Testis (tissue), 2 donors: ENCODE measurements at regions not wholly inside any gene's neighbourhood (a gene's known extent, or its start where the extent isn't known, plus 50 kb on each side); places are given as distances from the start of the nearest gene placed in this dataset.

ENCODE experiments used
- DNase-seq: peaks from one replicate; pipeline ENCODE4 v3.0.0-alpha.2; 2019
- H3K27ac ChIP-seq, 2 donors: fragments of 200-600 bp; sonication (generic); one replicate each; pipeline ENCODE4 v1.5.1; 2019
- H3K27me3 ChIP-seq: fragments of 200-600 bp; sonication (generic); one replicate; pipeline ENCODE4 v1.5.1; 2019
- H3K36me3 ChIP-seq: fragments of 200-600 bp; sonication (generic); one replicate; pipeline ENCODE4 v1.5.1; 2017; ENCODE audit warnings: low read depth; ENCODE audit errors: missing control alignments
- H3K4me1 ChIP-seq: fragments of 200-600 bp; sonication (generic); one replicate; pipeline ENCODE4 v1.5.1; 2019
- H3K4me3 ChIP-seq, 2 donors: fragments of 200-600 bp; sonication (generic); one replicate each; pipeline ENCODE4 v1.5.1; 2017 to 2019
- H3K9me3 ChIP-seq: fragments of 200-600 bp; sonication (generic); one replicate; pipeline ENCODE4 v1.5.1; 2017
- POLR2A ChIP-seq: fragments of 450-650 bp; IDR thresholded peaks from one replicate; pipeline ENCODE4 v1.6.1; 2017; ENCODE audit warnings: antibody characterized with exemption, mild to moderate bottlenecking, moderate library complexity
- WGBS, 2 donors: methylation state at CpG; one replicate each; pipeline ENCODE4 v1.1.5; 2018; 5-methylcytosine and 5-hydroxymethylcytosine counted together
- intact Hi-C: fragments of 100-400 bp; cut with DNase I; formaldehyde crosslinking; loops from one replicate; pipeline ENCODE4 v1.15.1; 2023; ENCODE audit warnings: low total_unique reads
- TF ChIP-seq, protein P1 (sequence below), 3 experiments: fragments of 450-650 bp in 2 of 3; fragments of 200-600 bp in 1 of 3; sonication (generic) in 1 of 3; IDR thresholded peaks; one replicate each; pipeline ENCODE4 v1.5.1; 2016 to 2019; ENCODE audit warnings: antibody characterized with exemption in 3 of 3, mild to moderate bottlenecking in 2 of 3, moderate library complexity in 1 of 3

DNA sequence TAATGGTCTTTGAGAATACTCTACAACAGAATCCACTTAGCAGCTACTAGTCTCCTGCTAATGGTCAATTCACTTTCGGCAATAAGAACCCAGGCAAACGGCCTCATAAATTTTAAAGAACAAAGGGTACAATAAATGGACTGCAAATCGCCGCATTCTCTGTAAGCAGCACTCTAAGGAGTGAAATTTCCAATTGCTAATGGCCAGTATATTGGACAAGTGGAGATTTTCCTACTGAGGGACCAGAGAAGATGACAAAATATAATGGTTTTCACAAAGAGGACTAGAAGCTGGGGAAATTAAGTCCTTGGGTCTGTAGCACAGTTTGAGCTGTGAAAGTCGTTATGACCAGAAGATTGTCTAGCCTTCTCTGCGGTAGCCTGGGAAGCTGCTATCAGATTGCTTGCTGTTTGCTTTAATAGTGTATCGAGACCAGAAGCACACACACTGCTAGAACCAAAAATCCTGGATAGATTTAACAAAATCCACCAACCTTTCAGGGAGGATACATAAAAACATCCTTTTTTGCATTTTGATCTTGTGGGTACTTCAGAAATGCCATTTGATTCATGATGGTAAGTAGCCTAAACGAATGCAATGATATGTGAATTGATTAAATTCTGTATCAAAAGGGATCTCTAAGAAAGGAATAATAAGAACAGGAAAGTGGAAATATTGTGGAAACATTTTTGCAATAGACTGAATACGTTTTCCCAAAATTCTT is 53.6 kb upstream of the ATP8B1 start:
- no peak overlapping the region for H3K4me3 ChIP-seq
- no peaks in the 10 kb centered on the region for H3K27me3 ChIP-seq
- intact Hi-C loops, result no loop called here
- 74 to 75% methylated on average over 9 of the region's 9 CpGs for WGBS, 2 donors
- H3K27ac ChIP-seq, result no peak overlapping the region
- TF ChIP-seq, protein P1, sequence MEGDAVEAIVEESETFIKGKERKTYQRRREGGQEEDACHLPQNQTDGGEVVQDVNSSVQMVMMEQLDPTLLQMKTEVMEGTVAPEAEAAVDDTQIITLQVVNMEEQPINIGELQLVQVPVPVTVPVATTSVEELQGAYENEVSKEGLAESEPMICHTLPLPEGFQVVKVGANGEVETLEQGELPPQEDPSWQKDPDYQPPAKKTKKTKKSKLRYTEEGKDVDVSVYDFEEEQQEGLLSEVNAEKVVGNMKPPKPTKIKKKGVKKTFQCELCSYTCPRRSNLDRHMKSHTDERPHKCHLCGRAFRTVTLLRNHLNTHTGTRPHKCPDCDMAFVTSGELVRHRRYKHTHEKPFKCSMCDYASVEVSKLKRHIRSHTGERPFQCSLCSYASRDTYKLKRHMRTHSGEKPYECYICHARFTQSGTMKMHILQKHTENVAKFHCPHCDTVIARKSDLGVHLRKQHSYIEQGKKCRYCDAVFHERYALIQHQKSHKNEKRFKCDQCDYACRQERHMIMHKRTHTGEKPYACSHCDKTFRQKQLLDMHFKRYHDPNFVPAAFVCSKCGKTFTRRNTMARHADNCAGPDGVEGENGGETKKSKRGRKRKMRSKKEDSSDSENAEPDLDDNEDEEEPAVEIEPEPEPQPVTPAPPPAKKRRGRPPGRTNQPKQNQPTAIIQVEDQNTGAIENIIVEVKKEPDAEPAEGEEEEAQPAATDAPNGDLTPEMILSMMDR (IDR thresholded peaks at IDR 0.05), result no peak
- TF ChIP-seq POLR2A, result no peak
- no peaks in the 10 kb centered on the region for H3K4me1 ChIP-seq
- no peak for DNase-seq
- H3K9me3 ChIP-seq, result no peaks in the 10 kb centered on the region
- H3K36me3 ChIP-seq, result no peaks in the 10 kb centered on the region

DNA sequence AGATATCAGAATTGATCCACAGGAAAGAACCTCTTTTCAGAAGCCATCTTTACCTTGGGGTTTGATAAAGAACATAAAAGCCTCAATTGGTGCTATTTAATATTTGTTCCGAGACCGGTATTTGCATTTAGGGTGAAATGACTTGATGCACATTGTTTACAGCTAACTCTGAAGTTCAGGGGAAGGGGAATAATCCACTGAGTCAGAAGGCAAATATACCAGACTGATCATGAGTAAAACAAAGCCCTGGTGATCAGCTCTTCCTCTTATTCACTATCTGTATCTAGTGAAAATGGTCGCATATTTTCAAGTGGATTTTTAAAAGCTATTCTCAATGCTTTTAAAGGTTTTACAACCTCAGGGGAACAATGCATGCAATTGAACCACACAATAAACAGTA is 53.0 kb upstream of the ATP8B1 start:
- Histone ChIP-seq H3K36me3 (no peaks in the 10 kb centered on the region), H3K27me3 (no peaks in the 10 kb centered on the region), H3K9me3 (no peaks in the 10 kb centered on the region), H3K4me1 (no peaks in the 10 kb centered on the region), H3K4me3 (no peak overlapping the region), H3K27ac (no peak overlapping the region)
- no peak for DNase-seq
- TF ChIP-seq, protein P1 (IDR thresholded peaks at IDR 0.05), result no peak
- TF ChIP-seq POLR2A, result no peak
- 91 to 94% methylated on average over 3 of the region's 3 CpGs for WGBS, 2 donors
- intact Hi-C loops, result no loop called here

DNA sequence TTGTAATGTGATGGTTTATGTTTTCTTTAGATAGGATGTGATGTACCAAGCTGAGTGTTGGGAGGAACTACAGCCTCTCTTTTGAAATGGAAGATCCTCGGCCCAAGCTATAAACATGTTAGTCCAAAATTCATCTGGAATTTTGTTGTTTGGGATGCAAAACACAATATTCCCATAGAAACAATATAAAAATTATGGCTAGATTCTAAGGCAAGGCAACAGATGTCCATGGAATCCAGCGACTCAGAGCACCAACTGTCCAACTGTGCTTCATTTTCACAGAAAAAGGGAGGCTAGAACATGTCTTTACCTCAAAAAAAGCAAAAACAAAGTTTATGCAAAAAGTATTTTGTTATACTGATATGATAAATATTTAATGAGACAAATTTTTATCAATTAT is 52.4 kb upstream of the ATP8B1 start:
- 82 to 84% methylated on average over 2 of the region's 2 CpGs for WGBS, 2 donors

DNA sequence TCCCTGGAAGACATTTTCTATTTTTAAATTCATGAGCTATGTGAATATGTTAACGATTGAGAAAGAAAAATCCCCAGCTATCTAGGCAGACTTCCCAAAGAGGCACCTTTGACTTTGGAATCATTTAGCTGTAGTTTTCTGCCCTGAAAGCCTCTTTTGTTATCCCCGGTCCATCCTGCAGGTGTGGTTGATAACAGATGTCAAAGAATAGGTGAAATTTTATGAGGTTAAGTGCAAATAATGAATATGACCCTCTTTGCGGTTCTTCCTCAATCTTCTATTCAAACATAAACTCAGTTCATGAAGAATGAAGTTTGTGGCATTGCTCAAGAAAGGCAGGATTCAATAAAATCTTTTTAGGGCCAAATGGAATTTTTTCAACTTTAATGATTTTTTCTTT is 51.6 kb upstream of the ATP8B1 start:
- Histone ChIP-seq H3K9me3 (no peaks in the 10 kb centered on the region), H3K27me3 (no peaks in the 10 kb centered on the region), H3K4me3 (no peak overlapping the region), H3K27ac (no peak overlapping the region), H3K4me1 (no peaks in the 10 kb centered on the region), H3K36me3 (no peaks in the 10 kb centered on the region)
- intact Hi-C loops, result no loop called here
- WGBS, 2 donors, result 63 to 68% methylated on average over 3 of the region's 3 CpGs
- no peak for DNase-seq
- TF ChIP-seq, protein P1 (IDR thresholded peaks at IDR 0.05), result no peak
- no peak for TF ChIP-seq POLR2A

More for the DNA sequence above, 52.4 kb upstream of the ATP8B1 start:
- Histone ChIP-seq H3K9me3 (no peaks in the 10 kb centered on the region), H3K4me3 (no peak overlapping the region), H3K4me1 (no peaks in the 10 kb centered on the region), H3K36me3 (no peaks in the 10 kb centered on the region), H3K27ac (no peak overlapping the region), H3K27me3 (no peaks in the 10 kb centered on the region)
- intact Hi-C loops, result no loop called here
- TF ChIP-seq POLR2A, result no peak
- TF ChIP-seq, protein P1 (IDR thresholded peaks at IDR 0.05), result no peak
- DNase-seq, result no peak

DNA sequence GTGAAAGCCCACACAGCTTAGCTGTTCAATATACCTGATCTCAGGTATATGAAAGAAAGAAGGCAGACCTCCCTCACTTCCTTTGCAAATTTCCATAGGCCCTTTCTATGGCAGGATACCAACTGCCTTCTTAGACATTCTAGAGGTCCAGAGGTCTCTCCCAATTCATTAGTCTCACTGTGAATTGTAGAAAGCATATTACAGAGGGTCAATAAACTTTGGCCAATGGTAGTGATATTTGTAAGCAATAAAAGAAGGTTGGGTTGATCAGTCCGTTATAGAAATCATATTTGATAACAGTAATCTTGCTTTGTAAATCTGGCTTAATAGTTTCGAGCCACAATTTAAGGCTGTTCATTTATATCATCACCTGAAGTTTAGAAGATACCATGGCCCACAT is 50.7 kb upstream of the ATP8B1 start:
- no peak overlapping the region for H3K4me3 ChIP-seq
- H3K27ac ChIP-seq, result no peak overlapping the region
- no peaks in the 10 kb centered on the region for H3K4me1 ChIP-seq
- no peaks in the 10 kb centered on the region for H3K36me3 ChIP-seq
- 78 to 89% methylated on average over 2 of the region's 2 CpGs for WGBS, 2 donors
- TF ChIP-seq POLR2A, result no peak
- TF ChIP-seq, protein P1 (IDR thresholded peaks at IDR 0.05), result no peak
- H3K9me3 ChIP-seq, result no peaks in the 10 kb centered on the region
- intact Hi-C loops, result no loop called here
- no peak for DNase-seq
- no peaks in the 10 kb centered on the region for H3K27me3 ChIP-seq
